OCI-LY1 (cell line): ENCODE measurements at regions not wholly inside any gene's neighbourhood (a gene's known extent, or its start where the extent isn't known, plus 50 kb on each side); places are given as distances from the start of the nearest gene placed in this dataset.

Experiments used
- H2AFZ ChIP-seq: fragments of 200-600 bp; sonication (generic), shearing (Covaris generic); 2 replicates; pipeline ENCODE4 v1.6.0; 2014; ENCODE audit warnings: antibody characterized with exemption, mild to moderate bottlenecking, low read length
- H3F3A ChIP-seq: fragments of 200-600 bp; sonication (generic), shearing (Covaris generic); 2 replicates; pipeline ENCODE4 v1.6.0; 2014; ENCODE audit warnings: mild to moderate bottlenecking, antibody characterized with exemption, low read length, moderate library complexity; ENCODE audit not compliant: insufficient read depth
- H3K27ac ChIP-seq: fragments of 200-600 bp; sonication (generic); 2 replicates; pipeline ENCODE4 v1.5.1; 2014; ENCODE audit warnings: low read length, mixed run types, mild to moderate bottlenecking, low read depth; ENCODE audit not compliant: poor library complexity, severe bottlenecking
- H3K27me3 ChIP-seq: fragments of 200-600 bp; sonication (generic); 2 replicates; pipeline ENCODE4 v1.6.0; 2014; ENCODE audit warnings: antibody characterized with exemption, mild to moderate bottlenecking, low read length, moderate library complexity; ENCODE audit not compliant: insufficient read depth
- H3K36me3 ChIP-seq: fragments of 200-600 bp; sonication (generic); 2 replicates; pipeline ENCODE4 v1.6.1; 2014; ENCODE audit warnings: mild to moderate bottlenecking, antibody characterized with exemption, low read length, moderate library complexity, mixed read lengths; ENCODE audit not compliant: insufficient read depth
- H3K4me1 ChIP-seq: fragments of 200-600 bp; sonication (generic); 2 replicates; pipeline ENCODE4 v1.5.1; 2014; ENCODE audit warnings: mild to moderate bottlenecking, low read length, moderate library complexity; ENCODE audit not compliant: insufficient read depth, severe bottlenecking
- H3K4me2 ChIP-seq: fragments of 200-600 bp; sonication (generic), shearing (Covaris generic); 2 replicates; pipeline ENCODE4 v1.6.1; 2014; ENCODE audit warnings: low read length
- H3K4me3 ChIP-seq: fragments of 200-600 bp; sonication (generic); 2 replicates; pipeline ENCODE4 v1.5.1; 2014; ENCODE audit warnings: low read length, low read depth, mild to moderate bottlenecking, mixed read lengths; ENCODE audit not compliant: poor library complexity, severe bottlenecking
- H3K79me2 ChIP-seq: fragments of 200-600 bp; shearing (Covaris generic); 2 replicates; pipeline ENCODE4 v1.6.1; 2016; ENCODE audit warnings: mixed run types, low read length, mixed read lengths; ENCODE audit not compliant: insufficient read depth
- H3K9ac ChIP-seq: fragments of 200-600 bp; sonication (generic), shearing (Covaris generic); 2 replicates; pipeline ENCODE4 v1.6.1; 2014; ENCODE audit warnings: mild to moderate bottlenecking, low read length, mixed read lengths
- H3K9me2 ChIP-seq: fragments of 200-600 bp; sonication (generic), shearing (Covaris generic); 2 replicates; pipeline ENCODE4 v1.6.1; 2014; ENCODE audit warnings: low read depth, mild to moderate bottlenecking, low read length, mixed read lengths
- H3K9me3 ChIP-seq: fragments of 200-600 bp; shearing (Covaris generic); 2 replicates; pipeline ENCODE4 v1.6.1; 2014; ENCODE audit warnings: low read length, mixed read lengths
- H4K20me1 ChIP-seq: fragments of 200-600 bp; sonication (generic), shearing (Covaris generic); 2 replicates; pipeline ENCODE4 v1.6.0; 2016; ENCODE audit warnings: mild to moderate bottlenecking, low read length; ENCODE audit not compliant: insufficient read depth
- CTCF ChIP-seq: fragments of 200-600 bp; sonication (generic), shearing (Covaris generic); IDR thresholded peaks from 2 replicates; pipeline ENCODE4 v1.5.1; 2017; ENCODE audit warnings: mild to moderate bottlenecking, antibody characterized with exemption, low read length, moderate library complexity, mixed read lengths
- EZH2 ChIP-seq: fragments of 200-600 bp; sonication (generic), shearing (Covaris generic); IDR thresholded peaks from 2 replicates; pipeline ENCODE4 v1.8.0; 2017; ENCODE audit warnings: borderline replicate concordance, mixed run types, mild to moderate bottlenecking, antibody characterized with exemption, low read length, moderate library complexity, mixed read lengths

GRCh38 chr12:88866881-88867280 is 286.6 kb upstream of the KITLG start:
- no peaks in the 10 kb centered on the region for H3K4me1 ChIP-seq
- H3K4me2 ChIP-seq: no peak overlapping the region
- no peaks in the 10 kb centered on the region for H3K9me2 ChIP-seq
- H3K36me3 ChIP-seq: no peaks in the 10 kb centered on the region
- H2AFZ ChIP-seq: no peak overlapping the region
- H3K27ac ChIP-seq: no peak overlapping the region
- no peak for TF ChIP-seq CTCF
- TF ChIP-seq EZH2: no peak
- no peak overlapping the region for H3K9ac ChIP-seq
- H4K20me1 ChIP-seq: no peaks in the 10 kb centered on the region
- no peaks in the 10 kb centered on the region for H3K9me3 ChIP-seq
- no peaks in the 10 kb centered on the region for H3K27me3 ChIP-seq
- H3K79me2 ChIP-seq: no peaks in the 10 kb centered on the region
- no peaks in the 10 kb centered on the region for H3F3A ChIP-seq
- H3K4me3 ChIP-seq: no peak overlapping the region

GRCh38 chr12:88865537-88865936 is 285.3 kb upstream of the KITLG start:
- TF ChIP-seq EZH2 (no peak), CTCF (no peak)
- Histone ChIP-seq H4K20me1 (no peaks in the 10 kb centered on the region), H3K4me1 (no peaks in the 10 kb centered on the region), H3K9me2 (no peaks in the 10 kb centered on the region), H3K79me2 (no peaks in the 10 kb centered on the region), H3K4me3 (no peak overlapping the region), H3K4me2 (no peak overlapping the region), H2AFZ (no peak overlapping the region), H3K27ac (no peak overlapping the region), H3K9me3 (no peaks in the 10 kb centered on the region), H3K9ac (no peak overlapping the region), H3K27me3 (no peaks in the 10 kb centered on the region), H3F3A (no peaks in the 10 kb centered on the region), H3K36me3 (no peaks in the 10 kb centered on the region)

- Histone ChIP-seq H3K27me3 (no peaks in the 10 kb centered on the region), H3K9ac (no peak overlapping the region), H3K9me3 (no peaks in the 10 kb centered on the region), H3K9me2 (no peaks in the 10 kb centered on the region), H3K27ac (no peak overlapping the region), H2AFZ (no peak overlapping the region), H3K4me2 (no peak overlapping the region), H3K4me1 (no peaks in the 10 kb centered on the region), H3K36me3 (no peaks in the 10 kb centered on the region), H3F3A (no peaks in the 10 kb centered on the region), H3K79me2 (no peaks in the 10 kb centered on the region), H3K4me3 (no peak overlapping the region), H4K20me1 (no peaks in the 10 kb centered on the region)
- no peak for TF ChIP-seq EZH2
- no peak for TF ChIP-seq CTCF
Measured at GRCh38 chr12:88860851-88861250, 280.6 kb upstream of the KITLG start.
